ENCODE measurements at regions not wholly inside any gene's neighbourhood (a gene's known extent, or its start where the extent isn't known, plus 50 kb on each side); places are given as distances from the start of the nearest gene placed in this dataset.

- in situ Hi-C loops (cut with HindIII; ENCODE audit: low pct_unique_long_range_greater_than_20kb, low sequenced_read_pairs), result no loop called here
- no peak for DNase-seq (ENCODE audit: low read depth)
These were observed 57.9 kb downstream of the NPY start for GRCh38 chr7:24341691-24342413.

GRCh38 chr7:24343614-24344013 lies 59.6 kb downstream of the NPY start:
- DNase-seq (ENCODE audit: low read depth), result no peak
- in situ Hi-C loops (cut with HindIII; ENCODE audit: low pct_unique_long_range_greater_than_20kb, low sequenced_read_pairs), result no loop called here

DNA sequence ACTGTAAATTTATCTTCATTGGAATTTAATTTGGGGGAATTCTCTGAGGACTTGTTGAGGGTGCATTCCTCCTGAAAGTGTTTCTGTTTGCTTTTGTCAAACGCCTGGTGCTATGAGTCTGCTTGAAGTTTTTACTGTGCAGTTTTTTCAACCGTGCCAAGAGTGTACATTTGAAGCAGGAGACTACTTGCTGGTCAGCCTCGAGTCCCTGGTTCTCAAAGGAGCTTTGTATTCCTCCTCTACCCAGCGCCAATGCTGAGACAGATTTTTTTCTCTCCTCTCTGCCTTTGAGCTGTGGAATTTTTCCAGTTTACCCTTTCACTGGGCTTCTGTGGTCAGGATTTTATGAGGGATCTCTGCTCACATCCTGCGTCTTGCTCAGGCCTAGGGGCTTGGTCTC lies 62.1 kb downstream of the NPY start:
- no peak for DNase-seq (ENCODE audit: low read depth)
- in situ Hi-C loops (cut with HindIII; ENCODE audit: low pct_unique_long_range_greater_than_20kb, low sequenced_read_pairs), result no loop called here

DNA sequence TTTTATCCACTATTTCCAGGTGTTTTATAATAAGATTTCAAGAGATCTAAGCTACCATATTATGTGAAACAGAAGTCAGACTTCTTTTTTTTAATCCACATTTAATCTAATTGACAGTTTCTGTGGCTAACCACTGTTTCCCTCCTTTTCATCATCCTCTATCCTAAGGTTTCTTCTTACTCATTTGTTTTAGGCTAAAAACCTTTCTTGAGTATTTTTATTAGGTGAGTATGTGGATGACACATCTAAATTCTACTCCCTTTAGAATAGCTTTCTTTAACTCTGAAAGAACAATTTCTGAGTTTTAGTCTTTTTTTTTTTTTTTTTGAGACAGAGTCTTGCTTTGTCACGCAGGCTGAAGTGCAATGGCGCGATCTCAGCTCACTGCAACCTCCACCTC lies 62.7 kb downstream of the NPY start:
- in situ Hi-C loops (cut with HindIII; ENCODE audit: low pct_unique_long_range_greater_than_20kb, low sequenced_read_pairs), result no loop called here

GRCh38 chr7:24349339-24349738 lies 65.3 kb downstream of the NPY start:
- in situ Hi-C loops (cut with HindIII; ENCODE audit: low pct_unique_long_range_greater_than_20kb, low sequenced_read_pairs), result no loop called here
- no peak for DNase-seq (ENCODE audit: low read depth)

More for the DNA sequence above, 62.7 kb downstream of the NPY start:
- DNase-seq (ENCODE audit: low read depth), result no peak

GRCh38 chr7:24354456-24354855 lies 70.5 kb downstream of the NPY start:
- in situ Hi-C loops (cut with HindIII; ENCODE audit: low pct_unique_long_range_greater_than_20kb, low sequenced_read_pairs), result no loop called here
- no peak for DNase-seq (ENCODE audit: low read depth)

- in situ Hi-C loops (cut with HindIII; ENCODE audit: low pct_unique_long_range_greater_than_20kb, low sequenced_read_pairs), result no loop called here
- DNase-seq (ENCODE audit: low read depth), result no peak
These were observed 72.9 kb downstream of the NPY start for GRCh38 chr7:24356718-24357386.

GRCh38 chr7:24361001-24361400 lies 77.0 kb downstream of the NPY start:
- in situ Hi-C loops (cut with HindIII; ENCODE audit: low pct_unique_long_range_greater_than_20kb, low sequenced_read_pairs), result no loop called here
- DNase-seq (ENCODE audit: low read depth), result no peak

DNA sequence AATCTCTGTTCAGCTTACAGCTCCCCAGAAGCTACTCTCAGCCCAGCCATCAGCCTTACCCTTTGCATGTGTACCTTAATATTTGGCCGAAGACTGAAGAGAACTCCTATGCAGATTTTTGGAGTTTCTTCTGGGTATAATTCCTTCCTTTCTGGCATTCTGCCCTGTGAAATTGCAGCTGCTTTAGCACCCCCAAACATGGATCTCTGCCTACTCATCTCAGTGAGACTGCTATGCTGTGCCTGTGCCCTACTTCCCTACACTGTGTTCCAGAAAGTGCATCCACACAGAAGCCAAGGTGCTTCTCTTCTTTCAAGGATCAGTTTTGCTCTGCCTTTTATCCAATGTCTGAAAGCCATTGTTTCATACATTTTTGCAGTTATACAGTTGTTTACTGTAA lies 81.6 kb downstream of the NPY start:
- no peak for DNase-seq (ENCODE audit: low read depth)
- in situ Hi-C loops (cut with HindIII; ENCODE audit: low pct_unique_long_range_greater_than_20kb, low sequenced_read_pairs), result no loop called here

DNA sequence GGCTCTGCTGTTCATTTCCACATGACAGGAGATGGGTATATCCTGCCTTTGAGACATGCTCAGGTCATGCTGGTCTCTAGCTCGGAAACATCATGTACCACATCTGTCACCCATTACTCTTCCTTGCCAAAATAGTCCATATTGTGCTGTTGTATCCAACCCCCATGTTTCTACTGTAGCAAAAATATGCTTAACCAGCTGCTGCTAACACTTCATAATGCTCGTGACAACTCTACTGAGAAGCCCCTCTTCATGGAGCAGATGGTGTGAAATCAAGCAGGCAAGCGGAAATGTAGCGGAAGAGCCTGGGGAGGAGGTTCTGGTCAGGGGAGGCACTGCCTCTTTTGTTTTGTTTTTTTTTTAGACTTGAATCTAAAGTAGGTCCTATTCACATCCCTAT lies 82.9 kb downstream of the NPY start:
- in situ Hi-C loops (cut with HindIII; ENCODE audit: low pct_unique_long_range_greater_than_20kb, low sequenced_read_pairs), result no loop called here
- DNase-seq (ENCODE audit: low read depth), result no peak

- DNase-seq (ENCODE audit: low read depth), result no peak
- in situ Hi-C loops (cut with HindIII; ENCODE audit: low pct_unique_long_range_greater_than_20kb, low sequenced_read_pairs), result no loop called here
These were observed 84.2 kb downstream of the NPY start for GRCh38 chr7:24368161-24368560.

DNA sequence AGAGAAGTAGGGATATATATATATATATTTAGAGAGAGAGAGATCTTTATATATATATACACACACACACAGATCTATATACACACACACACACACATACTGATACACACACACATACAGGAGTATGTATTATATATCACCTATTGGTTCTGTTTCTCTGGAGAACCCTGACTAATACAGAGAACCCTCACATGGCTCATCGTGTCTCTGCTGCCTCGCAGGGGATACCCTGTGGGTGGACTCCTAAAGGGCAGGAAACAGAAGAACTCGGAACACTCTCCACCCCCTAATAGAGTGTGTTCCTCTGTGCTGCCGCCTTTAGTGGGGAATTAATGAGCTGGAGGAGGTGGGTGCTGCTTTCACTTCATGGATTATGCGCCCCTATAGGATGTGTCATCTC lies 86.6 kb downstream of the NPY start:
- in situ Hi-C loops (cut with HindIII; ENCODE audit: low pct_unique_long_range_greater_than_20kb, low sequenced_read_pairs), result no loop called here
- DNase-seq (ENCODE audit: low read depth), result no peak

GRCh38 chr7:24372961-24373955 lies 89.3 kb downstream of the NPY start:
- DNase-seq (ENCODE audit: low read depth), result no peak
- in situ Hi-C loops (cut with HindIII; ENCODE audit: low pct_unique_long_range_greater_than_20kb, low sequenced_read_pairs), result no loop called here

- in situ Hi-C loops (cut with HindIII; ENCODE audit: low pct_unique_long_range_greater_than_20kb, low sequenced_read_pairs), result no loop called here
- DNase-seq (ENCODE audit: low read depth), result peak; percentile 25
These were observed 95.1 kb downstream of the NPY start for GRCh38 chr7:24378871-24379616.

GRCh38 chr7:24381894-24382505 lies 98.0 kb downstream of the NPY start:
- no peak for DNase-seq (ENCODE audit: low read depth)

DNA sequence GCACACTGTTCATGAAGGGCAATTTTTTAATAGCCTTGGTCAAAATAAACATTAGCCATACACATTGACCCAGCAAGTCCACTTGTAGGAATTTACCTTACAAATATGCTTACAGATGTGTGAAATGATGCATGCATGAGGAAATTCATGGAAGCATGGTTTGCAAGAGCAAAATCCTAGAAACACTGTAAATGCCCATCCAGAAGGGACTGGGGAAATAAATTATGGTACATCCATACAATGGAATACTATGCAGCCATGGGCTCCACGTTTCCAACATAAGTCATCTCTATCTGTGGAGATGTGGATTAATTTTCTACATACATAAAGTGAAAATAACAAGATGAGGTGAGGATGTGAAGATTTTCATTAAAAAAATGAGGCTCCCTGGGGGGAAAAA lies 99.1 kb downstream of the NPY start:
- in situ Hi-C loops (cut with HindIII; ENCODE audit: low pct_unique_long_range_greater_than_20kb, low sequenced_read_pairs), result no loop called here
- no peak for DNase-seq (ENCODE audit: low read depth)

More at GRCh38 chr7:24381894-24382505, 98.0 kb downstream of the NPY start:
- in situ Hi-C loops (cut with HindIII; ENCODE audit: low pct_unique_long_range_greater_than_20kb, low sequenced_read_pairs), result no loop called here

GRCh38 chr7:24384362-24385030 lies 100.5 kb downstream of the NPY start:
- in situ Hi-C loops (cut with HindIII; ENCODE audit: low pct_unique_long_range_greater_than_20kb, low sequenced_read_pairs), result no loop called here
- DNase-seq (ENCODE audit: low read depth), result no peak
